CD14-positive monocyte (primary cell): ENCODE measurements at regions not wholly inside any gene's neighbourhood (a gene's known extent, or its start where the extent isn't known, plus 50 kb on each side); places are given as distances from the start of the nearest gene placed in this dataset.

ENCODE experiments used
- DNase-seq, 3 donors: peaks; one replicate each; pipeline ENCODE4 v3.0.0-alpha.2; 2011 to 2022
- H2AFZ ChIP-seq: 2 replicates; pipeline ENCODE4 v1.6.0; 2012; ENCODE audit warnings: mild to moderate bottlenecking, low read depth, low read length, inconsistent platforms; ENCODE audit not compliant: insufficient read depth, poor library complexity, severe bottlenecking
- H3K27ac ChIP-seq, 2 donors: 1 replicate in 1 of 2; 2 replicates in 1 of 2; pipeline ENCODE4 v1.5.1; 2012 to 2013; ENCODE audit warnings: low read length in 2 of 2, control low read depth in 1 of 2, inconsistent platforms in 1 of 2, low read depth in 1 of 2, mild to moderate bottlenecking in 1 of 2
- H3K27me3 ChIP-seq, 2 donors: one replicate each; pipeline versions ENCODE4 v1.6.0 to v1.6.1; 2011 to 2013; ENCODE audit warnings: low read length in 2 of 2; ENCODE audit not compliant: control insufficient read depth in 2 of 2, insufficient read depth in 2 of 2
- H3K36me3 ChIP-seq, 2 donors: replicated peaks in 1 of 2; 1 replicate in 1 of 2; 2 replicates in 1 of 2; pipeline versions ENCODE4 v1.5.1 to v1.6.1; 2012 to 2013; ENCODE audit warnings: low read length in 2 of 2, control low read depth in 1 of 2, inconsistent platforms in 1 of 2, mild to moderate bottlenecking in 1 of 2; ENCODE audit not compliant: insufficient read depth in 2 of 2, control insufficient read depth in 1 of 2
- H3K4me1 ChIP-seq, 2 donors: 1 replicate in 1 of 2; 2 replicates in 1 of 2; pipeline versions ENCODE4 v1.5.1 to v1.6.1; 2012 to 2013; ENCODE audit warnings: low read length in 2 of 2, control low read depth in 1 of 2, inconsistent platforms in 1 of 2, mild to moderate bottlenecking in 1 of 2, moderate library complexity in 1 of 2; ENCODE audit not compliant: insufficient read depth in 2 of 2, control insufficient read depth in 1 of 2
- H3K4me2 ChIP-seq: replicated peaks from 2 replicates; pipeline ENCODE3; 2012; ENCODE audit warnings: low read length, moderate library complexity, mild to moderate bottlenecking; ENCODE audit not compliant: poor library complexity, severe bottlenecking; ENCODE audit errors: extremely low read depth
- H3K4me3 ChIP-seq, 3 experiments: fragments of 200-600 bp in 1 of 3; sonication (generic) in 1 of 3; replicated peaks in 1 of 3; 1 replicate in 2 of 3; 2 replicates in 1 of 3; pipeline ENCODE4 v1.5.1; 2011 to 2013; ENCODE audit warnings: low read length in 3 of 3, mild to moderate bottlenecking in 3 of 3, control low read depth in 2 of 3, low read depth in 2 of 3, inconsistent platforms in 1 of 3, moderate library complexity in 1 of 3
- H3K79me2 ChIP-seq: 2 replicates; pipeline ENCODE4 v1.6.0; 2012; ENCODE audit warnings: mild to moderate bottlenecking, control low read depth, inconsistent platforms, low read length, moderate library complexity; ENCODE audit not compliant: insufficient read depth
- H3K9ac ChIP-seq: 2 replicates; pipeline ENCODE4 v1.6.0; 2017; ENCODE audit warnings: low read length, mild to moderate bottlenecking; ENCODE audit not compliant: insufficient read depth, poor library complexity, severe bottlenecking
- H3K9me3 ChIP-seq, 2 donors: replicated peaks in 1 of 2; 1 replicate in 1 of 2; 2 replicates in 1 of 2; pipeline versions ENCODE4 v1.5.1 to v1.6.1; 2012 to 2013; ENCODE audit warnings: low read length in 2 of 2, control low read depth in 1 of 2; ENCODE audit not compliant: control insufficient read depth in 1 of 2, insufficient read depth in 1 of 2
- H4K20me1 ChIP-seq: 2 replicates; pipeline ENCODE4 v1.6.0; 2012; ENCODE audit warnings: mild to moderate bottlenecking, low read length, control low read depth, moderate library complexity; ENCODE audit not compliant: insufficient read depth
- H3K27ac Mint-ChIP-seq, 7 donors: one replicate each; pipeline ENCODE4 v1.8.0; 2020; ENCODE audit warnings: mild to moderate bottlenecking in 7 of 7, mixed read lengths in 7 of 7, moderate library complexity in 6 of 7, inconsistent platforms in 2 of 7
- H3K27me3 Mint-ChIP-seq, 3 donors: one replicate each; pipeline ENCODE4 v1.8.0; 2021 to 2022; ENCODE audit warnings: low read depth in 3 of 3, mild to moderate bottlenecking in 3 of 3, mixed read lengths in 3 of 3, moderate library complexity in 3 of 3, inconsistent platforms in 1 of 3
- H3K36me3 Mint-ChIP-seq, 2 donors: one replicate each; pipeline ENCODE4 v1.8.0; 2020; ENCODE audit warnings: mixed read lengths in 2 of 2, inconsistent platforms in 1 of 2, mild to moderate bottlenecking in 1 of 2
- H3K4me1 Mint-ChIP-seq: one replicate; pipeline ENCODE4 v1.8.0; 2020; ENCODE audit warnings: mild to moderate bottlenecking, mixed read lengths
- H3K4me3 Mint-ChIP-seq, 2 donors: one replicate each; pipeline ENCODE4 v1.8.0; 2020; ENCODE audit warnings: mild to moderate bottlenecking in 2 of 2, mixed read lengths in 2 of 2, moderate library complexity in 1 of 2
- H3K9me3 Mint-ChIP-seq, 7 donors: one replicate each; pipeline ENCODE4 v1.8.0; 2020 to 2022; ENCODE audit warnings: mixed read lengths in 7 of 7, mild to moderate bottlenecking in 6 of 7, moderate library complexity in 6 of 7, inconsistent platforms in 2 of 7
- WGBS: methylation state at CpG from one replicate; pipeline ENCODE4 v1.1.5; 2013; ENCODE audit warnings: missing lambda C conversion rate; ENCODE audit not compliant: insufficient coverage; 5-methylcytosine and 5-hydroxymethylcytosine counted together
- intact Hi-C, 2 donors: fragments of 100-400 bp; cut with micrococcal nuclease; formaldehyde crosslinking; loops; one replicate each; pipeline versions ENCODE4 v1.15.0 to v1.15.1; 2023
- TF ChIP-seq, protein P1 (sequence below): fragments of 200-600 bp; IDR thresholded peaks from one replicate; pipeline ENCODE4 v1.8.0; 2022; ENCODE audit warnings: antibody characterized with exemption, mild to moderate bottlenecking

- intact Hi-C loops, result no loop called here
- peaks cover 0 to 6% (median 0%) of the 10 kb centered on the region in 7 donors for H3K9me3 Mint-ChIP-seq
- H3K4me3 Mint-ChIP-seq, result no peak overlapping the region
Observed at GRCh38 chr6:102832021-102832420, 1438.5 kb downstream of the GRIK2 start.

DNA sequence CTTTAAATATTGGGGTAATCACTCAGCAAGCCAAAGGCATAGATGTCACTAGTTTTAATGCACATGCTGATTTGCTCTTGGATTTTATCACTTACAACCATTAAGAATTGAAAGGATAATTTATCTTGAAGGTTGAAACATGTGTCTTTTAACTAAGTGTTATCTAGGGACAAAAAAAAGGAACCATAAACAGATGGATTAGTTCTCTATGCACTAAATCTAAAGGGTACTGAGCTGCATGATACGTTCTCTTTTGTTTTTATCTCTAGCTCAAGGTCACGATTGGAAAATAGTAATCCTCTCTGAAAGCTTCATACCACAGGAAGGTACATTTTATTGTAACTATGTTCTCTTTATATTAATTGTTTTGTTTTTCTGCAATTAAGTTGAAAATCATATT lies 1426.6 kb downstream of the GRIK2 start:
- WGBS, result no CpG with 5 or more reads among the region's 2 CpGs
- peaks cover 0 to 1% (median 0%) of the 10 kb centered on the region in 7 donors for H3K9me3 Mint-ChIP-seq
- TF ChIP-seq, protein P1, sequence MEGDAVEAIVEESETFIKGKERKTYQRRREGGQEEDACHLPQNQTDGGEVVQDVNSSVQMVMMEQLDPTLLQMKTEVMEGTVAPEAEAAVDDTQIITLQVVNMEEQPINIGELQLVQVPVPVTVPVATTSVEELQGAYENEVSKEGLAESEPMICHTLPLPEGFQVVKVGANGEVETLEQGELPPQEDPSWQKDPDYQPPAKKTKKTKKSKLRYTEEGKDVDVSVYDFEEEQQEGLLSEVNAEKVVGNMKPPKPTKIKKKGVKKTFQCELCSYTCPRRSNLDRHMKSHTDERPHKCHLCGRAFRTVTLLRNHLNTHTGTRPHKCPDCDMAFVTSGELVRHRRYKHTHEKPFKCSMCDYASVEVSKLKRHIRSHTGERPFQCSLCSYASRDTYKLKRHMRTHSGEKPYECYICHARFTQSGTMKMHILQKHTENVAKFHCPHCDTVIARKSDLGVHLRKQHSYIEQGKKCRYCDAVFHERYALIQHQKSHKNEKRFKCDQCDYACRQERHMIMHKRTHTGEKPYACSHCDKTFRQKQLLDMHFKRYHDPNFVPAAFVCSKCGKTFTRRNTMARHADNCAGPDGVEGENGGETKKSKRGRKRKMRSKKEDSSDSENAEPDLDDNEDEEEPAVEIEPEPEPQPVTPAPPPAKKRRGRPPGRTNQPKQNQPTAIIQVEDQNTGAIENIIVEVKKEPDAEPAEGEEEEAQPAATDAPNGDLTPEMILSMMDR, result no peak

More at GRCh38 chr6:102832021-102832420, 1438.5 kb downstream of the GRIK2 start:
- TF ChIP-seq, protein P1, result no peak
- Mint-ChIP-seq H3K36me3 (no peaks in the 10 kb centered on the region), H3K4me1 (no peaks in the 10 kb centered on the region), H3K27me3 (no peaks in the 10 kb centered on the region), H3K27ac (no peak overlapping the region)
- no peak for DNase-seq
- no CpG with 5 or more reads among the region's 1 CpG for WGBS
- no peaks in the 10 kb centered on the region for H3K27me3 ChIP-seq
- no peaks in the 10 kb centered on the region for H3K36me3 ChIP-seq
- no peak overlapping the region for H3K4me3 ChIP-seq
- H2AFZ ChIP-seq, result no peak overlapping the region
- H3K4me2 ChIP-seq, result no peak overlapping the region
- no peaks in the 10 kb centered on the region for H3K79me2 ChIP-seq
- H4K20me1 ChIP-seq, result no peaks in the 10 kb centered on the region
- no peak overlapping the region for H3K27ac ChIP-seq
- H3K9me3 ChIP-seq, result no peaks in the 10 kb centered on the region
- H3K9ac ChIP-seq, result no peak overlapping the region
- no peaks in the 10 kb centered on the region for H3K4me1 ChIP-seq

More for the DNA sequence above, 1426.6 kb downstream of the GRIK2 start:
- Histone ChIP-seq H3K79me2 (no peaks in the 10 kb centered on the region), H3K4me3 (no peak overlapping the region), H3K4me2 (no peak overlapping the region), H4K20me1 (no peaks in the 10 kb centered on the region), H3K4me1 (no peaks in the 10 kb centered on the region), H3K27me3 (no peaks in the 10 kb centered on the region), H3K9me3 (no peaks in the 10 kb centered on the region), H3K27ac (no peak overlapping the region), H2AFZ (no peak overlapping the region), H3K9ac (no peak overlapping the region), H3K36me3 (no peaks in the 10 kb centered on the region)
- no peak overlapping the region for H3K4me3 Mint-ChIP-seq
- intact Hi-C loops, result no loop called here
- H3K27me3 Mint-ChIP-seq, result no peaks in the 10 kb centered on the region
- no peaks in the 10 kb centered on the region for H3K4me1 Mint-ChIP-seq
- no peak overlapping the region for H3K27ac Mint-ChIP-seq
- DNase-seq, result no peak
- H3K36me3 Mint-ChIP-seq, result no peaks in the 10 kb centered on the region
